H9 (cell line): ENCODE measurements at regions not wholly inside any gene's neighbourhood (a gene's known extent, or its start where the extent isn't known, plus 50 kb on each side); places are given as distances from the start of the nearest gene placed in this dataset.

Experiments used
- DNase-seq: peaks from one replicate; pipeline ENCODE4 v3.0.0-alpha.2; 2017
- H2AFZ ChIP-seq: one replicate; pipeline ENCODE4 v1.6.1; 2013; ENCODE audit warnings: mild to moderate bottlenecking, low read length, control low read depth, moderate library complexity
- H2AK5ac ChIP-seq: 2 replicates; pipeline ENCODE4 v1.6.1; 2013; ENCODE audit warnings: low read length, control low read depth, mixed read lengths; ENCODE audit not compliant: insufficient read length
- H2BK120ac ChIP-seq: one replicate; pipeline ENCODE4 v1.6.1; 2013; ENCODE audit warnings: low read depth, mild to moderate bottlenecking, low read length, control low read depth, inconsistent platforms; ENCODE audit not compliant: poor library complexity, severe bottlenecking
- H2BK12ac ChIP-seq: 2 replicates; pipeline ENCODE4 v1.6.1; 2013; ENCODE audit warnings: low read length, control low read depth, mixed read lengths, low read depth; ENCODE audit not compliant: insufficient read length
- H2BK15ac ChIP-seq: 2 replicates; pipeline ENCODE4 v1.6.1; 2013; ENCODE audit warnings: low read depth, low read length, control low read depth
- H2BK20ac ChIP-seq: one replicate; pipeline ENCODE4 v1.6.1; 2013; ENCODE audit warnings: low read depth, mild to moderate bottlenecking, low read length, control low read depth, inconsistent platforms; ENCODE audit not compliant: poor library complexity, severe bottlenecking
- H2BK5ac ChIP-seq: 2 replicates; pipeline ENCODE4 v1.6.1; 2013; ENCODE audit warnings: low read length, control low read depth, mixed read lengths; ENCODE audit not compliant: insufficient read length
- H3K14ac ChIP-seq: 2 replicates; pipeline ENCODE4 v1.6.1; 2013; ENCODE audit warnings: low read length, control low read depth; ENCODE audit not compliant: insufficient read depth
- H3K18ac ChIP-seq: 2 replicates; pipeline ENCODE4 v1.6.1; 2013; ENCODE audit warnings: low read depth, mild to moderate bottlenecking, mixed read lengths, low read length, control low read depth; ENCODE audit not compliant: insufficient read length
- H3K23ac ChIP-seq: 2 replicates; pipeline ENCODE4 v1.6.1; 2013; ENCODE audit warnings: low read length, control low read depth, mixed read lengths, low read depth; ENCODE audit not compliant: insufficient read length
- H3K23me2 ChIP-seq: 2 replicates; pipeline ENCODE4 v1.6.1; 2013; ENCODE audit warnings: low read depth, mild to moderate bottlenecking, mixed read lengths, low read length, control low read depth; ENCODE audit not compliant: insufficient read length, poor library complexity, severe bottlenecking
- H3K27ac ChIP-seq: 2 replicates; pipeline ENCODE4 v1.5.1; 2013; ENCODE audit warnings: low read length, control low read depth, mixed read lengths, low read depth; ENCODE audit not compliant: insufficient read length
- H3K27me3 ChIP-seq: 2 replicates; pipeline ENCODE4 v1.6.1; 2013; ENCODE audit warnings: low read length, control low read depth, inconsistent platforms; ENCODE audit not compliant: insufficient read depth
- H3K4ac ChIP-seq: 2 replicates; pipeline ENCODE4 v1.6.1; 2013; ENCODE audit warnings: low read depth, mild to moderate bottlenecking, control low read depth, inconsistent platforms, low read length, moderate library complexity
- H3K4me1 ChIP-seq: 2 replicates; pipeline ENCODE4 v1.6.1; 2013; ENCODE audit warnings: low read length, control low read depth, inconsistent platforms; ENCODE audit not compliant: insufficient read depth
- H3K4me2 ChIP-seq: 2 replicates; pipeline ENCODE4 v1.6.1; 2013; ENCODE audit warnings: low read length, control low read depth, mixed read lengths; ENCODE audit not compliant: insufficient read length, insufficient read depth
- H3K56ac ChIP-seq: 2 replicates; pipeline ENCODE4 v1.6.1; 2013; ENCODE audit warnings: low read depth, mild to moderate bottlenecking, mixed read lengths, low read length, control low read depth; ENCODE audit not compliant: insufficient read length
- H3K79me1 ChIP-seq: 2 replicates; pipeline ENCODE4 v1.6.1; 2013; ENCODE audit warnings: low read depth, mild to moderate bottlenecking, moderate library complexity, low read length, control low read depth, inconsistent platforms; ENCODE audit not compliant: insufficient read depth, poor library complexity, severe bottlenecking
- H3K79me2 ChIP-seq: 2 replicates; pipeline ENCODE4 v1.6.1; 2013; ENCODE audit warnings: low read length, control low read depth, inconsistent platforms; ENCODE audit not compliant: insufficient read depth
- H3K9ac ChIP-seq: 2 replicates; pipeline ENCODE4 v1.6.1; 2013; ENCODE audit warnings: low read length, control low read depth, mixed read lengths; ENCODE audit not compliant: insufficient read length; ENCODE audit errors: extremely low read depth
- H3K9me3 ChIP-seq: one replicate; pipeline ENCODE4 v1.6.1; 2013; ENCODE audit warnings: low read depth, low read length, inconsistent platforms; ENCODE audit not compliant: control insufficient read depth
- H3T11ph ChIP-seq: one replicate; pipeline ENCODE4 v1.6.1; 2013; ENCODE audit warnings: mild to moderate bottlenecking, low read length, control low read depth, inconsistent platforms
- H4K20me1 ChIP-seq: one replicate; pipeline ENCODE4 v1.6.1; 2013; ENCODE audit not compliant: control insufficient read depth, insufficient read length, insufficient read depth
- H4K5ac ChIP-seq: 2 replicates; pipeline ENCODE4 v1.6.1; 2013; ENCODE audit warnings: low read depth, mild to moderate bottlenecking, mixed read lengths, low read length, control low read depth; ENCODE audit not compliant: insufficient read length
- H4K8ac ChIP-seq: replicated peaks from 2 replicates; pipeline ENCODE4 v1.6.1; 2013; ENCODE audit warnings: low read length, control low read depth, mixed read lengths, low read depth; ENCODE audit not compliant: insufficient read length
- H4K91ac ChIP-seq: 2 replicates; pipeline ENCODE4 v1.6.1; 2013; ENCODE audit warnings: low read depth, mild to moderate bottlenecking, moderate library complexity, mixed read lengths, low read length, control low read depth; ENCODE audit not compliant: insufficient read length
- H3K27ac Mint-ChIP-seq, 3 experiments: 2 replicates in 2 of 3; 3 replicates in 1 of 3; pipeline ENCODE4 v1.8.0; 2020 to 2021; ENCODE audit warnings: mixed read lengths in 3 of 3, mild to moderate bottlenecking in 1 of 3, moderate library complexity in 1 of 3
- H3K27me3 Mint-ChIP-seq: 2 replicates; pipeline ENCODE4 v1.8.0; 2021; ENCODE audit warnings: low read depth, mild to moderate bottlenecking, moderate library complexity, mixed read lengths
- H3K36me3 Mint-ChIP-seq, 3 experiments: 2 replicates in 2 of 3; 3 replicates in 1 of 3; pipeline ENCODE4 v1.8.0; 2020 to 2021; ENCODE audit warnings: low read depth in 3 of 3, mixed read lengths in 3 of 3; ENCODE audit not compliant: insufficient read depth in 1 of 3
- H3K4me1 Mint-ChIP-seq, 2 experiments: 2 replicates each; pipeline ENCODE4 v1.8.0; 2020; ENCODE audit warnings: mixed read lengths in 2 of 2
- H3K4me3 Mint-ChIP-seq, 2 experiments: 2 replicates in 1 of 2; 3 replicates in 1 of 2; pipeline ENCODE4 v1.8.0; 2020 to 2021; ENCODE audit warnings: mild to moderate bottlenecking in 2 of 2, mixed read lengths in 2 of 2, moderate library complexity in 1 of 2
- H3K9me3 Mint-ChIP-seq, 2 experiments: 2 replicates in 1 of 2; 3 replicates in 1 of 2; pipeline ENCODE4 v1.8.0; 2020; ENCODE audit warnings: mild to moderate bottlenecking in 2 of 2, mixed read lengths in 2 of 2, moderate library complexity in 1 of 2
- WGBS: extraction: QIAGEN DNeasy Blood & Tissue Kit; methylation state at CpG from one replicate; pipeline ENCODE4 v1.1.7; 2013; ENCODE audit warnings: missing lambda C conversion rate, low lambda C conversion rate, mixed read lengths; ENCODE audit not compliant: insufficient read length; ENCODE audit errors: extremely low coverage; 5-methylcytosine and 5-hydroxymethylcytosine counted together
- TF ChIP-seq, protein P1 (sequence below): fragments of 200-600 bp; sonication (generic); conservative IDR thresholded peaks from 3 replicates; pipeline ENCODE4 v1.8.0; 2021; ENCODE audit warnings: antibody characterized with exemption, mild to moderate bottlenecking

DNA sequence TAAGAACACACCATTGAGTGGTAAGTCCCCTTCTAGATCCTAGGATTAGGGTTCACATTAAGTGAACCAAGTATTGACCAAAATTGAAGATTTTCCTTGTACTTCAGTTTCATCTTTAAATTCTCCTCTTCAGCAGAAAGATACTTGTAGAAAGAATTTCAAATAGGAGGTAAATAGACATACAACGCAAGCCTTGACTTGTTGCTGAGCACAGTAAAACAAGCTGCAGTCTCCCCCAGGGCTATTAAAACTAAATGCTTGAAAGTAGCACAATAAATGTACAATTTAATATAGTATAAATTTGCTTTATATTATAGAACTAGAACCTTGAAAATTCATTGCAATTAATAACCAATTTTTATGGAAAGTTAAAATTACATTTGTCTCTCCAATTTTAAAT, 170.1 kb upstream of the TARS1 start:
- Histone ChIP-seq H3T11ph (no peak overlapping the region), H2BK20ac (no peak overlapping the region), H4K20me1 (no peaks in the 10 kb centered on the region), H2BK15ac (no peak overlapping the region), H2BK5ac (no peak overlapping the region), H3K4me2 (no peak overlapping the region), H3K56ac (no peak overlapping the region), H4K5ac (no peak overlapping the region), H3K27me3 (no peaks in the 10 kb centered on the region), H3K14ac (no peak overlapping the region), H4K8ac (no peak overlapping the region), H3K9me3 (no peaks in the 10 kb centered on the region), H4K91ac (no peak overlapping the region), H3K9ac (no peak overlapping the region), H3K79me2 (no peaks in the 10 kb centered on the region), H2AK5ac (no peak overlapping the region), H3K79me1 (no peaks in the 10 kb centered on the region), H2AFZ (no peak overlapping the region), H3K4me1 (no peaks in the 10 kb centered on the region), H3K23ac (no peak overlapping the region), H2BK12ac (no peak overlapping the region), H3K27ac (no peak overlapping the region), H3K18ac (no peak overlapping the region), H2BK120ac (no peak overlapping the region), H3K4ac (no peak overlapping the region), H3K23me2 (no peaks in the 10 kb centered on the region)
- Mint-ChIP-seq H3K4me1 (no peaks in the 10 kb centered on the region), H3K4me3 (no peak overlapping the region), H3K27me3 (no peaks in the 10 kb centered on the region), H3K27ac (no peak overlapping the region), H3K9me3 (no peaks in the 10 kb centered on the region), H3K36me3 (no peaks in the 10 kb centered on the region)
- TF ChIP-seq, protein P1, sequence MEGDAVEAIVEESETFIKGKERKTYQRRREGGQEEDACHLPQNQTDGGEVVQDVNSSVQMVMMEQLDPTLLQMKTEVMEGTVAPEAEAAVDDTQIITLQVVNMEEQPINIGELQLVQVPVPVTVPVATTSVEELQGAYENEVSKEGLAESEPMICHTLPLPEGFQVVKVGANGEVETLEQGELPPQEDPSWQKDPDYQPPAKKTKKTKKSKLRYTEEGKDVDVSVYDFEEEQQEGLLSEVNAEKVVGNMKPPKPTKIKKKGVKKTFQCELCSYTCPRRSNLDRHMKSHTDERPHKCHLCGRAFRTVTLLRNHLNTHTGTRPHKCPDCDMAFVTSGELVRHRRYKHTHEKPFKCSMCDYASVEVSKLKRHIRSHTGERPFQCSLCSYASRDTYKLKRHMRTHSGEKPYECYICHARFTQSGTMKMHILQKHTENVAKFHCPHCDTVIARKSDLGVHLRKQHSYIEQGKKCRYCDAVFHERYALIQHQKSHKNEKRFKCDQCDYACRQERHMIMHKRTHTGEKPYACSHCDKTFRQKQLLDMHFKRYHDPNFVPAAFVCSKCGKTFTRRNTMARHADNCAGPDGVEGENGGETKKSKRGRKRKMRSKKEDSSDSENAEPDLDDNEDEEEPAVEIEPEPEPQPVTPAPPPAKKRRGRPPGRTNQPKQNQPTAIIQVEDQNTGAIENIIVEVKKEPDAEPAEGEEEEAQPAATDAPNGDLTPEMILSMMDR, result no peak
- no CpG with 5 or more reads among the region's 1 CpG for WGBS
- DNase-seq, result no peak
